Mesothelial cell of epicardium (in vitro differentiated cells): ENCODE measurements at regions not wholly inside any gene's neighbourhood (a gene's known extent, or its start where the extent isn't known, plus 50 kb on each side); places are given as distances from the start of the nearest gene placed in this dataset.

ENCODE experiments used
- DNase-seq, 2 experiments: peaks; one replicate each; pipeline ENCODE4 v3.0.0; 2021; ENCODE audit warnings: low spot score in 2 of 2; ENCODE audit not compliant: unreplicated experiment in 2 of 2
- H3K27ac Mint-ChIP-seq: 2 replicates; pipeline ENCODE4 v1.8.0; 2021; ENCODE audit warnings: mixed read lengths
- H3K27me3 Mint-ChIP-seq: 2 replicates; pipeline ENCODE4 v1.8.0; 2021; ENCODE audit warnings: low read depth, mixed read lengths
- H3K36me3 Mint-ChIP-seq: 2 replicates; pipeline ENCODE4 v1.8.0; 2021; ENCODE audit warnings: mixed read lengths
- H3K4me1 Mint-ChIP-seq: 2 replicates; pipeline ENCODE4 v1.8.0; 2021; ENCODE audit warnings: mixed read lengths
- H3K4me3 Mint-ChIP-seq: 2 replicates; pipeline ENCODE4 v1.8.0; 2021; ENCODE audit warnings: mild to moderate bottlenecking, moderate library complexity, mixed read lengths
- H3K9me3 Mint-ChIP-seq: 2 replicates; pipeline ENCODE4 v1.8.0; 2021; ENCODE audit warnings: mixed read lengths
- CTCF ChIP-seq: fragments of 200-600 bp; sonication (generic); IDR thresholded peaks from one replicate; pipeline ENCODE4 v1.5.0; 2021; ENCODE audit warnings: antibody characterized with exemption; ENCODE audit not compliant: unreplicated experiment

GRCh38 chr6:151671195-151671594 lies 136.3 kb upstream of the ESR1 start:
- TF ChIP-seq CTCF = no peak
- no peak overlapping the region for H3K4me3 Mint-ChIP-seq
- no peak overlapping the region for H3K27ac Mint-ChIP-seq
- peaks cover 6% of the 10 kb centered on the region for H3K9me3 Mint-ChIP-seq
- no peak for DNase-seq
- no peaks in the 10 kb centered on the region for H3K4me1 Mint-ChIP-seq
- no peaks in the 10 kb centered on the region for H3K36me3 Mint-ChIP-seq
- peaks cover 4% of the 10 kb centered on the region for H3K27me3 Mint-ChIP-seq

- H3K36me3 Mint-ChIP-seq = no peaks in the 10 kb centered on the region
- DNase-seq = no peak
- H3K4me3 Mint-ChIP-seq = no peak overlapping the region
- no peaks in the 10 kb centered on the region for H3K4me1 Mint-ChIP-seq
- no peak for TF ChIP-seq CTCF
- H3K27ac Mint-ChIP-seq = no peak overlapping the region
- H3K27me3 Mint-ChIP-seq = peaks cover 4% of the 10 kb centered on the region
- H3K9me3 Mint-ChIP-seq = peaks cover 6% of the 10 kb centered on the region
Measured at GRCh38 chr6:151674578-151674977, 132.9 kb upstream of the ESR1 start.

- Mint-ChIP-seq H3K4me1 (no peaks in the 10 kb centered on the region), H3K9me3 (peaks cover 6% of the 10 kb centered on the region), H3K4me3 (no peak overlapping the region), H3K27me3 (peaks cover 4% of the 10 kb centered on the region), H3K36me3 (no peaks in the 10 kb centered on the region), H3K27ac (no peak overlapping the region)
- peak in 1 of 2 experiments; percentile 45 for DNase-seq
- peak; percentile 73 for TF ChIP-seq CTCF
Measured at GRCh38 chr6:151675746-151676459, 131.6 kb upstream of the ESR1 start.

- TF ChIP-seq CTCF = no peak
- peaks cover 4% of the 10 kb centered on the region for H3K27me3 Mint-ChIP-seq
- no peaks in the 10 kb centered on the region for H3K4me1 Mint-ChIP-seq
- H3K4me3 Mint-ChIP-seq = no peak overlapping the region
- no peak for DNase-seq
- no peaks in the 10 kb centered on the region for H3K36me3 Mint-ChIP-seq
- no peak overlapping the region for H3K27ac Mint-ChIP-seq
- no peaks in the 10 kb centered on the region for H3K9me3 Mint-ChIP-seq
Measured at GRCh38 chr6:151676460-151676945, 131.0 kb upstream of the ESR1 start.

GRCh38 chr6:151677404-151677803 lies 130.1 kb upstream of the ESR1 start:
- H3K4me3 Mint-ChIP-seq = no peak overlapping the region
- no peak overlapping the region for H3K27ac Mint-ChIP-seq
- H3K4me1 Mint-ChIP-seq = peaks cover 3% of the 10 kb centered on the region
- DNase-seq = no peak
- peaks cover 4% of the 10 kb centered on the region for H3K27me3 Mint-ChIP-seq
- H3K9me3 Mint-ChIP-seq = no peaks in the 10 kb centered on the region
- H3K36me3 Mint-ChIP-seq = no peaks in the 10 kb centered on the region
- no peak for TF ChIP-seq CTCF
